K562 (cell line): ENCODE measurements at regions not wholly inside any gene's neighbourhood (a gene's known extent, or its start where the extent isn't known, plus 50 kb on each side); places are given as distances from the start of the nearest gene placed in this dataset.

Experiments
- ATAC-seq: fragments of 200-7000 bp; cut with Tn5 transposase; 3 replicates; pipeline ENCODE4 v1.9.1; 2020; ENCODE audit warnings: moderate library complexity
- BruUV-seq: library from RNA; stranded (reverse); fragments of 400-500 nt; replicated peaks from 2 replicates; lab custom pipeline; 2021; lab: Mats Ljungman, UMichigan
- CTCF ChIA-PET: fragments of 300-600 bp; formaldehyde crosslinking; extraction: SDS; loops from one replicate; lab custom pipeline; 2021; ENCODE audit warnings: low intra/inter-chr PET ratio; lab: Yijun Ruan, JAX
- POLR2A ChIA-PET: fragments of 300-600, 350-650 bp; sonication (Branson Sonifier 250); formaldehyde crosslinking; extraction: SDS; loops from one replicate; lab custom pipeline; 2021; ENCODE audit warnings: antibody characterized with exemption, inconsistent platforms; lab: Yijun Ruan, JAX
- DNase-seq, 4 experiments: peaks; one replicate each; pipeline versions ENCODE4 v3.0.0 to v3.0.0-alpha.2; 2011 to 2018; ENCODE audit warnings: low spot score in 3 of 4, mixed read lengths in 3 of 4; ENCODE audit errors: extremely low read depth in 1 of 4
- FAIRE-seq: peaks from 2 replicates; lab custom pipeline; 2011; peaks lifted over from hg19 to GRCh38; lab: Jason Lieb, UNC
- H2AFZ ChIP-seq: 2 replicates; pipeline ENCODE4 v1.6.0; 2011; ENCODE audit warnings: low read depth, low read length, control low read depth, inconsistent platforms
- H3K27ac ChIP-seq: fragments of 200-600 bp; 3 replicates; pipeline ENCODE4 v1.8.0; 2011; ENCODE audit warnings: low read depth, mild to moderate bottlenecking, control low read depth, inconsistent platforms, low read length, moderate library complexity, mixed read lengths; ENCODE audit errors: extremely low read depth
- H3K27me3 ChIP-seq, 2 experiments: fragments of 300-600 bp in 1 of 2; 2 replicates in 1 of 2; 3 replicates in 1 of 2; pipeline versions ENCODE4 v1.6.0 to v1.8.0; 2011; ENCODE audit warnings: inconsistent platforms in 2 of 2, low read length in 2 of 2, mild to moderate bottlenecking in 1 of 2, mixed read lengths in 1 of 2, moderate library complexity in 1 of 2; ENCODE audit not compliant: control insufficient read depth in 2 of 2, insufficient read depth in 2 of 2
- H3K36me3 ChIP-seq: fragments of 300-600 bp; 3 replicates; pipeline ENCODE4 v1.8.0; 2011; ENCODE audit warnings: mild to moderate bottlenecking, low read length, inconsistent platforms; ENCODE audit not compliant: control insufficient read depth, insufficient read depth
- H3K4me1 ChIP-seq, 2 experiments: fragments of 200-600 bp in 1 of 2; replicated peaks in 1 of 2; 2 replicates in 1 of 2; 3 replicates in 1 of 2; pipeline versions ENCODE4 v1.5.1 to v1.8.0; 2011; ENCODE audit warnings: inconsistent platforms in 2 of 2, low read length in 2 of 2, mild to moderate bottlenecking in 1 of 2, mixed read lengths in 1 of 2, moderate library complexity in 1 of 2; ENCODE audit not compliant: control insufficient read depth in 2 of 2, insufficient read depth in 2 of 2
- H3K4me2 ChIP-seq: 2 replicates; pipeline ENCODE4 v1.6.1; 2011; ENCODE audit warnings: low read length, control low read depth, inconsistent platforms, mixed read lengths; ENCODE audit not compliant: insufficient read depth
- H3K4me3 ChIP-seq: fragments of 200-600 bp; sonication (generic), shearing (Covaris generic); 2 replicates; pipeline ENCODE4 v1.5.1; 2016; ENCODE audit warnings: control low read depth, inconsistent platforms
- H3K79me2 ChIP-seq: fragments of 200-600 bp; 3 replicates; pipeline ENCODE4 v1.8.0; 2011; ENCODE audit warnings: low read length, inconsistent platforms; ENCODE audit not compliant: control insufficient read depth, insufficient read depth
- H3K9ac ChIP-seq, 2 experiments: 2 replicates each; pipeline versions ENCODE4 v1.6.0 to v1.6.1; 2011; ENCODE audit warnings: low read depth in 2 of 2, low read length in 2 of 2, control low read depth in 1 of 2, inconsistent platforms in 1 of 2, mild to moderate bottlenecking in 1 of 2, mixed read lengths in 1 of 2; ENCODE audit not compliant: insufficient read depth in 1 of 2
- H3K9me1 ChIP-seq: one replicate; pipeline ENCODE4 v1.6.0; 2011; ENCODE audit warnings: inconsistent platforms, mild to moderate bottlenecking, low read length, moderate library complexity; ENCODE audit not compliant: control insufficient read depth, insufficient read depth
- H3K9me3 ChIP-seq: replicated peaks from 2 replicates; pipeline ENCODE4 v1.5.1; 2011; ENCODE audit warnings: low read depth, low read length, inconsistent platforms; ENCODE audit not compliant: control insufficient read depth, insufficient read depth
- H4K20me1 ChIP-seq: replicated peaks from 2 replicates; pipeline ENCODE4 v1.6.1; 2011; ENCODE audit warnings: low read length, inconsistent platforms, mixed read lengths; ENCODE audit not compliant: control insufficient read depth, insufficient read depth
- ATF1 ChIP-seq, 2 experiments: fragments of 450-650 bp in 1 of 2; IDR thresholded peaks; 2 replicates each; pipeline ENCODE4 v1.6.1; 2016; ENCODE audit warnings: missing compliant biosample characterization in 1 of 2, missing genetic modification characterization in 1 of 2
- KDM1A ChIP-seq, 2 experiments: fragments of 450-650 bp; IDR thresholded peaks; 2 replicates each; pipeline ENCODE4 v1.6.1; 2016; ENCODE audit warnings: mild to moderate bottlenecking in 2 of 2
- NBN ChIP-seq: fragments of 450-650 bp; IDR thresholded peaks from 2 replicates; pipeline ENCODE4 v1.6.1; 2016; ENCODE audit warnings: low read depth, mild to moderate bottlenecking
- PCBP1 ChIP-seq: fragments of 200-400 bp; formaldehyde crosslinking; IDR thresholded peaks from 2 replicates; pipeline ENCODE4 v1.6.1; 2018; ENCODE audit warnings: mild to moderate bottlenecking, low read depth, low read length; ENCODE audit not compliant: poor library complexity, severe bottlenecking
- POLR2G ChIP-seq: fragments of 200-400 bp; formaldehyde crosslinking; IDR thresholded peaks from 2 replicates; pipeline ENCODE4 v1.6.1; 2017; ENCODE audit warnings: low read depth, mild to moderate bottlenecking, antibody characterized with exemption, low read length, moderate library complexity
- RAD51 ChIP-seq: fragments of 450-650 bp; IDR thresholded peaks from 2 replicates; pipeline ENCODE4 v1.7.1; 2016; ENCODE audit warnings: low read depth, mild to moderate bottlenecking, borderline replicate concordance
- SP2 ChIP-seq: IDR thresholded peaks from 2 replicates; pipeline ENCODE4 v1.6.1; 2011; ENCODE audit warnings: mild to moderate bottlenecking, low read depth, low read length, moderate library complexity; ENCODE audit not compliant: poor library complexity, severe bottlenecking; ENCODE audit errors: extremely low read depth
- YY1 ChIP-seq, 3 experiments: IDR thresholded peaks; 2 replicates each; pipeline ENCODE4 v1.6.1; 2011; ENCODE audit warnings: low read length in 2 of 3, mild to moderate bottlenecking in 2 of 3, moderate library complexity in 2 of 3, borderline replicate concordance in 1 of 3, control low read depth in 1 of 3, low read depth in 1 of 3; ENCODE audit not compliant: insufficient read depth in 3 of 3, insufficient replicate concordance in 2 of 3, control insufficient read depth in 1 of 3, insufficient read length in 1 of 3; ENCODE audit errors: extremely low read depth in 1 of 3
- ZNF436 ChIP-seq: fragments of 250-450, 450-650 bp; sonication (Bioruptor Pico); formaldehyde crosslinking; IDR thresholded peaks from 2 replicates; pipeline ENCODE4 v1.7.0; 2020; ENCODE audit warnings: mild to moderate bottlenecking
- ZSCAN32 ChIP-seq: fragments of 450-650 bp; formaldehyde crosslinking; IDR thresholded peaks from 2 replicates; pipeline ENCODE4 v1.4.0; 2020; ENCODE audit warnings: mild to moderate bottlenecking, moderate library complexity
- WGBS: fragments of 100-300 bp; shearing (Covaris generic); methylation state at CpG from one replicate; pipeline ENCODE4 v1.1.6; 2016; ENCODE audit warnings: low coverage, mixed read lengths; ENCODE audit not compliant: insufficient coverage; ENCODE audit errors: missing lambda C conversion rate; 5-methylcytosine and 5-hydroxymethylcytosine counted together
- in situ Hi-C: fragments of 300-500 bp; cut with MboI; formaldehyde crosslinking; loops from 4 replicates; pipeline ENCODE4 v1.15.0; 2018; ENCODE audit warnings: inconsistent platforms, mixed read lengths
- intact Hi-C: fragments of 100-400 bp; cut with micrococcal nuclease; formaldehyde crosslinking; loops from 2 replicates; pipeline ENCODE4 v1.14.2; 2022
- TF ChIP-seq, protein P1 (sequence below): sonication (generic); formaldehyde crosslinking; IDR thresholded peaks from 2 replicates; pipeline ENCODE4 v1.8.1; 2023; ENCODE audit warnings: mild to moderate bottlenecking, missing genetic modification reagents
- TF ChIP-seq, protein P2 (sequence below): sonication (generic); formaldehyde crosslinking; IDR thresholded peaks from 2 replicates; pipeline ENCODE4 v1.8.1; 2023; ENCODE audit warnings: mild to moderate bottlenecking, missing genetic modification reagents
- TF ChIP-seq, protein P3 (sequence below), 2 experiments: fragments of 150-350 bp in 1 of 2; IDR thresholded peaks; 2 replicates each; pipeline ENCODE4 v1.6.1; 2012 to 2016; ENCODE audit warnings: low read depth in 2 of 2, low read length in 2 of 2, mild to moderate bottlenecking in 1 of 2, moderate library complexity in 1 of 2

DNA sequence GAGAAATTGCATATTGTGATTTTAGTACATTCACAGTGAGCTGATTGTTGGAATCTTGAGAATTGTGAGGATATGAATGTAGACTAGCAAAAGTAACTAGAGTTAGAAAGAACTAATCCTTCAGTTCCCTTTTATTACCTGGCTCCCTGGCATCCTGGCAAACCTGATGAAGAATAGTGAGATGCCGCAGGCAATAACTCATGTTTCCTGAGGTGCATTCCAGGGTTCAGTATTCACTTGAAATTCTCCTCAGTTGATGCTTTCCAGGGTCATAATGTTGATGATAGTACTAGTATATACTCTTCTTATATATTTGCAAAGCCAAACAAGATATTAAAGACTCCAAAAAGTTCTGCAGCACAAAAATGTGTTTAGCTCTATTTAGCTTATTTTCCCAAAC is 432.1 kb upstream of the CELF4 start (continued):
- TF ChIP-seq, protein P1, sequence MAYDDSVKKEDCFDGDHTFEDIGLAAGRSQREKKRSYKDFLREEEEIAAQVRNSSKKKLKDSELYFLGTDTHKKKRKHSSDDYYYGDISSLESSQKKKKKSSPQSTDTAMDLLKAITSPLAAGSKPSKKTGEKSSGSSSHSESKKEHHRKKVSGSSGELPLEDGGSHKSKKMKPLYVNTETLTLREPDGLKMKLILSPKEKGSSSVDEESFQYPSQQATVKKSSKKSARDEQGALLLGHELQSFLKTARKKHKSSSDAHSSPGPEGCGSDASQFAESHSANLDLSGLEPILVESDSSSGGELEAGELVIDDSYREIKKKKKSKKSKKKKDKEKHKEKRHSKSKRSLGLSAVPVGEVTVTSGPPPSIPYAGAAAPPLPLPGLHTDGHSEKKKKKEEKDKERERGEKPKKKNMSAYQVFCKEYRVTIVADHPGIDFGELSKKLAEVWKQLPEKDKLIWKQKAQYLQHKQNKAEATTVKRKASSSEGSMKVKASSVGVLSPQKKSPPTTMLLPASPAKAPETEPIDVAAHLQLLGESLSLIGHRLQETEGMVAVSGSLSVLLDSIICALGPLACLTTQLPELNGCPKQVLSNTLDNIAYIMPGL (CRISPR knock-in tag), result no peak
- no peak for TF ChIP-seq PCBP1

DNA sequence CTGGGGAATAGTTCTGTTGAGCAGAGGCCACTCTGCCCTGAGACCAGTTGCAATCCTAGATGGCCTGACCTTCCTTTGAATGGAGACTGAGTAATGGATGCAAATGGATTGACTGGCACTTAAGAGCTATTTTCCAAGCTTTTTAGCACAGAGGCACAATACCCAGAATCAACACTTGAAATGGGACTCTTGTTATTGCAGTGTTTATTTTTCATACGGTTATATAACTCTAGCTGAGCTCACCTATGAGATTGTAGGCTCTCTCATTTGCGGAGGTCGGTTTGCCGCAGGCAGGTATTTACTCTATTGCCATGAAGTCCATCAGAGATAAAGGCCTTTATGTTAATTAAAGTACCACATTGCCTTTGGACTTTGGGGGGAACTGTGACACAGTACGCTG is 422.3 kb upstream of the CELF4 start:
- Histone ChIP-seq H3K4me3 (no peak overlapping the region), H3K9me3 (no peaks in the 10 kb centered on the region; the same call in 1 of the 2 replicates), H3K9ac (no peak overlapping the region), H3K27me3 (no peaks in the 10 kb centered on the region), H2AFZ (no peak overlapping the region), H3K4me1 (no peaks in the 10 kb centered on the region), H3K79me2 (no peaks in the 10 kb centered on the region), H3K4me2 (no peak overlapping the region), H3K27ac (no peak overlapping the region), H4K20me1 (no peaks in the 10 kb centered on the region), H3K36me3 (no peaks in the 10 kb centered on the region), H3K9me1 (no peaks in the 10 kb centered on the region)
- in situ Hi-C loops (no loop called here), intact Hi-C loops (no loop called here)
- no peak for ATAC-seq
- no peak for FAIRE-seq
- DNase-seq, result no peak
- POLR2A ChIA-PET, result no interaction called here
- CTCF ChIA-PET, result no interaction called here
- 1% methylated on average over 5 of the region's 5 CpGs for WGBS
- TF ChIP-seq KDM1A (IDR thresholded peaks at IDR 0.05) (no peak), RAD51 (no peak), ATF1 (CRISPR knock-in tag; IDR thresholded peaks at IDR 0.05) (no peak), ATF1 (tag; IDR thresholded peaks at IDR 0.05) (no peak), POLR2G (no peak), YY1 (IDR thresholded peaks at IDR 0.05; ENCODE audit: borderline replicate concordance in 1 of 3, control insufficient read depth in 1 of 3, extremely low read depth in 1 of 3, insufficient read depth in 3 of 3, insufficient read length in 1 of 3, insufficient replicate concordance in 2 of 3, low read depth in 1 of 3, low read length in 2 of 3) (no peak), ZNF436 (CRISPR knock-in tag) (no peak), SP2 (no peak), NBN (no peak), ZSCAN32 (CRISPR knock-in tag) (no peak)
- TF ChIP-seq, protein P2, sequence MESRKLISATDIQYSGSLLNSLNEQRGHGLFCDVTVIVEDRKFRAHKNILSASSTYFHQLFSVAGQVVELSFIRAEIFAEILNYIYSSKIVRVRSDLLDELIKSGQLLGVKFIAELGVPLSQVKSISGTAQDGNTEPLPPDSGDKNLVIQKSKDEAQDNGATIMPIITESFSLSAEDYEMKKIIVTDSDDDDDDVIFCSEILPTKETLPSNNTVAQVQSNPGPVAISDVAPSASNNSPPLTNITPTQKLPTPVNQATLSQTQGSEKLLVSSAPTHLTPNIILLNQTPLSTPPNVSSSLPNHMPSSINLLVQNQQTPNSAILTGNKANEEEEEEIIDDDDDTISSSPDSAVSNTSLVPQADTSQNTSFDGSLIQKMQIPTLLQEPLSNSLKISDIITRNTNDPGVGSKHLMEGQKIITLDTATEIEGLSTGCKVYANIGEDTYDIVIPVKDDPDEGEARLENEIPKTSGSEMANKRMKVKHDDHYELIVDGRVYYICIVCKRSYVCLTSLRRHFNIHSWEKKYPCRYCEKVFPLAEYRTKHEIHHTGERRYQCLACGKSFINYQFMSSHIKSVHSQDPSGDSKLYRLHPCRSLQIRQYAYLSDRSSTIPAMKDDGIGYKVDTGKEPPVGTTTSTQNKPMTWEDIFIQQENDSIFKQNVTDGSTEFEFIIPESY (CRISPR knock-in tag), result no peak
- TF ChIP-seq, protein P3, sequence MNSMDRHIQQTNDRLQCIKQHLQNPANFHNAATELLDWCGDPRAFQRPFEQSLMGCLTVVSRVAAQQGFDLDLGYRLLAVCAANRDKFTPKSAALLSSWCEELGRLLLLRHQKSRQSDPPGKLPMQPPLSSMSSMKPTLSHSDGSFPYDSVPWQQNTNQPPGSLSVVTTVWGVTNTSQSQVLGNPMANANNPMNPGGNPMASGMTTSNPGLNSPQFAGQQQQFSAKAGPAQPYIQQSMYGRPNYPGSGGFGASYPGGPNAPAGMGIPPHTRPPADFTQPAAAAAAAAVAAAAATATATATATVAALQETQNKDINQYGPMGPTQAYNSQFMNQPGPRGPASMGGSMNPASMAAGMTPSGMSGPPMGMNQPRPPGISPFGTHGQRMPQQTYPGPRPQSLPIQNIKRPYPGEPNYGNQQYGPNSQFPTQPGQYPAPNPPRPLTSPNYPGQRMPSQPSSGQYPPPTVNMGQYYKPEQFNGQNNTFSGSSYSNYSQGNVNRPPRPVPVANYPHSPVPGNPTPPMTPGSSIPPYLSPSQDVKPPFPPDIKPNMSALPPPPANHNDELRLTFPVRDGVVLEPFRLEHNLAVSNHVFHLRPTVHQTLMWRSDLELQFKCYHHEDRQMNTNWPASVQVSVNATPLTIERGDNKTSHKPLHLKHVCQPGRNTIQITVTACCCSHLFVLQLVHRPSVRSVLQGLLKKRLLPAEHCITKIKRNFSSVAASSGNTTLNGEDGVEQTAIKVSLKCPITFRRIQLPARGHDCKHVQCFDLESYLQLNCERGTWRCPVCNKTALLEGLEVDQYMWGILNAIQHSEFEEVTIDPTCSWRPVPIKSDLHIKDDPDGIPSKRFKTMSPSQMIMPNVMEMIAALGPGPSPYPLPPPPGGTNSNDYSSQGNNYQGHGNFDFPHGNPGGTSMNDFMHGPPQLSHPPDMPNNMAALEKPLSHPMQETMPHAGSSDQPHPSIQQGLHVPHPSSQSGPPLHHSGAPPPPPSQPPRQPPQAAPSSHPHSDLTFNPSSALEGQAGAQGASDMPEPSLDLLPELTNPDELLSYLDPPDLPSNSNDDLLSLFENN (IDR thresholded peaks at IDR 0.05; ENCODE audit: low read depth in 2 of 2, low read length in 2 of 2), result no peak
- BruUV-seq, result no TSS peak
